Esophagus muscularis mucosa (tissue), 4 donors: ENCODE measurements at regions not wholly inside any gene's neighbourhood (a gene's known extent, or its start where the extent isn't known, plus 50 kb on each side); places are given as distances from the start of the nearest gene placed in this dataset.

Experiments used
- DNase-seq: peaks from one replicate; pipeline ENCODE4 v3.0.0-alpha.2; 2017; ENCODE audit errors: extremely low spot score
- H3K27ac ChIP-seq, 4 donors: fragments of 200-600 bp; sonication (generic); replicated peaks in 1 of 4; 1 replicate in 3 of 4; 2 replicates in 1 of 4; pipeline ENCODE4 v1.5.1; 2016 to 2019; ENCODE audit warnings: mild to moderate bottlenecking in 1 of 4
- H3K27me3 ChIP-seq, 4 donors: fragments of 200-600 bp; sonication (generic); one replicate each; pipeline versions ENCODE4 v1.5.1 to v1.6.0; 2016 to 2019
- H3K36me3 ChIP-seq, 4 donors: fragments of 200-600 bp; sonication (generic); one replicate each; pipeline ENCODE4 v1.5.1; 2016 to 2019
- H3K4me1 ChIP-seq, 4 donors: fragments of 200-600 bp; sonication (generic); one replicate each; pipeline ENCODE4 v1.5.1; 2016 to 2019
- H3K4me3 ChIP-seq, 4 donors: fragments of 200-600 bp; sonication (generic); 1 replicate in 2 of 4; 2 replicates in 2 of 4; pipeline ENCODE4 v1.5.1; 2016 to 2019; ENCODE audit warnings: mild to moderate bottlenecking in 4 of 4, moderate library complexity in 1 of 4
- H3K9me3 ChIP-seq, 4 donors: fragments of 200-600 bp; sonication (generic); 1 replicate in 3 of 4; 2 replicates in 1 of 4; pipeline ENCODE4 v1.5.1; 2016 to 2019
- EP300 ChIP-seq: sonication (generic); formaldehyde crosslinking; IDR thresholded peaks from one replicate; pipeline ENCODE4 v1.6.1; 2017; ENCODE audit warnings: antibody characterized with exemption
- POLR2A ChIP-seq: fragments of 450-650 bp; IDR thresholded peaks from one replicate; pipeline ENCODE4 v1.6.1; 2017; ENCODE audit warnings: antibody characterized with exemption, moderate library complexity, mild to moderate bottlenecking, low read depth
- POLR2AphosphoS5 ChIP-seq, 2 donors: sonication (generic); formaldehyde crosslinking; IDR thresholded peaks; one replicate each; pipeline ENCODE4 v1.6.1; 2017; ENCODE audit warnings: antibody characterized with exemption in 2 of 2
- WGBS: methylation state at CpG from one replicate; pipeline ENCODE4 v1.1.5; 2018; 5-methylcytosine and 5-hydroxymethylcytosine counted together
- intact Hi-C: fragments of 100-400 bp; cut with DNase I; formaldehyde crosslinking; loops from one replicate; pipeline ENCODE4 v1.15.1; 2023
- TF ChIP-seq, protein P1 (sequence below), 3 experiments: fragments of 200-600 bp in 2 of 3; fragments of 450-650 bp in 1 of 3; sonication (generic) in 2 of 3; IDR thresholded peaks; one replicate each; pipeline ENCODE4 v1.5.1; 2017 to 2019; ENCODE audit warnings: antibody characterized with exemption in 3 of 3, mild to moderate bottlenecking in 2 of 3, moderate library complexity in 1 of 3

DNA sequence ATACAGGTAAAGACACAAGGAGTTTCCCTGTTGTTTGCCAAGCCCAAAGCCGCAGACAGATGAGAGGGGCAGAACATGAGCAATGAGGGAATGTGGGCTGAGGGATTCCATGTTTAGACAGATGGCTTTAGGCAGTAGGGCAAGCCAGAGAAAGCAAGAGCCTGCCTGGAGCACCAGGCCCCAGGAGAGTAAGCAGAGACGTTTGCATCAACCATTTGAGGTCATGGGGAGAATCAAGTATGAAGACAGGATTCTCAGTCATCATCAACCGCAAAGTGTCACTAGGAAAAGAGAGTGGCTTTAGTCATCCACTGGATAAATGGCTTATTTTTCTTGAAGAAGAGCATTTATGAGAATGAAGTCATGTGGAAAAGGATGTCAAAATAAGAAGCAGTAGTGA, 184.7 kb downstream of the COG6 start:
- TF ChIP-seq EP300 (no peak), POLR2A (no peak), POLR2AphosphoS5 (IDR thresholded peaks at IDR 0.05) (no peak)
- TF ChIP-seq, protein P1, sequence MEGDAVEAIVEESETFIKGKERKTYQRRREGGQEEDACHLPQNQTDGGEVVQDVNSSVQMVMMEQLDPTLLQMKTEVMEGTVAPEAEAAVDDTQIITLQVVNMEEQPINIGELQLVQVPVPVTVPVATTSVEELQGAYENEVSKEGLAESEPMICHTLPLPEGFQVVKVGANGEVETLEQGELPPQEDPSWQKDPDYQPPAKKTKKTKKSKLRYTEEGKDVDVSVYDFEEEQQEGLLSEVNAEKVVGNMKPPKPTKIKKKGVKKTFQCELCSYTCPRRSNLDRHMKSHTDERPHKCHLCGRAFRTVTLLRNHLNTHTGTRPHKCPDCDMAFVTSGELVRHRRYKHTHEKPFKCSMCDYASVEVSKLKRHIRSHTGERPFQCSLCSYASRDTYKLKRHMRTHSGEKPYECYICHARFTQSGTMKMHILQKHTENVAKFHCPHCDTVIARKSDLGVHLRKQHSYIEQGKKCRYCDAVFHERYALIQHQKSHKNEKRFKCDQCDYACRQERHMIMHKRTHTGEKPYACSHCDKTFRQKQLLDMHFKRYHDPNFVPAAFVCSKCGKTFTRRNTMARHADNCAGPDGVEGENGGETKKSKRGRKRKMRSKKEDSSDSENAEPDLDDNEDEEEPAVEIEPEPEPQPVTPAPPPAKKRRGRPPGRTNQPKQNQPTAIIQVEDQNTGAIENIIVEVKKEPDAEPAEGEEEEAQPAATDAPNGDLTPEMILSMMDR (IDR thresholded peaks at IDR 0.05) = no peak
- Histone ChIP-seq H3K9me3 (no peaks in the 10 kb centered on the region), H3K27me3 (no peaks in the 10 kb centered on the region), H3K4me3 (no peak overlapping the region), H3K36me3 (no peaks in the 10 kb centered on the region), H3K4me1 (peaks cover 0 to 5% (median 0%) of the 10 kb centered on the region in 4 donors), H3K27ac (no peak overlapping the region)
- 82% methylated on average over 3 of the region's 3 CpGs for WGBS
- intact Hi-C loops = no loop called here
- peak; percentile 19 for DNase-seq

DNA sequence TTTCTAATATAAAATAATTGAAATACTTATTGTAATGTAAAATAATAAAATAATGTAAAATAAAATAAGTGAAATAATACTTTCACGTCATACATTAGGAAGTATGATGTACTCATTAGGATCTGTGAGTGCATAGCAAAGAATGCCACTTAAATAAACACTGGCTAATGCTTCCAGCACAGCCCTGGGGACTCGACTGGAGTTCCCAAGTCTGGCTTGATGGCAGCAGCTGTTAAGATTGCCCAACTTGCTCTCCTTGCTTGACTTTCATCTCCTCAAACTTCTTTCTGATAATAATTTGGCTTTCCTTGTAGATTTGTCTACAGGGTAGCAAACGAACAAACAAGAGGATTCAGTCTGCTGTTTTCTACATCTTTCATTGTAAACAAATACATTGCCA, 191.9 kb downstream of the COG6 start:
- intact Hi-C loops = no loop called here
- no peak for TF ChIP-seq EP300
- TF ChIP-seq, protein P1 (IDR thresholded peaks at IDR 0.05) = no peak
- no peak for TF ChIP-seq POLR2AphosphoS5 (IDR thresholded peaks at IDR 0.05)
- TF ChIP-seq POLR2A = no peak

DNA sequence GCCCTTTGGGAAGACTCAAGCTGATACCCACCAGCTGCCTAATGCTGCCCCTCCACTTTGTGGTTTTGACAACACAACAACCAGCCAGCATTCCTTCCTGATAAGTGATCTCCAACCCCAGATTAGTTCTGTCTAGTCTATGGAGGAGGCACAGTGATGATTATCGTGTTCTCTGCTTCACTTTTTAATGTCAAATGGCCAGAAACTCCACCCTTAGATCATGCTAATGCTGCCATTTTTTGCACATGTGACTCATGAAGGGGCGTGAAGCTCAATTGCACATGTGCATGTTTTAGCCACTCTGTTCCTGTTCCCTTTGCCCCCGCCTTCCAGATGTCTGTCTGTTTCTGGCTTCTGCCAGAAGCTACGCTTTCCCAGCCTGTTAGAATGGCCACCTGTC, 199.8 kb downstream of the COG6 start:
- Histone ChIP-seq H3K27ac (no peak overlapping the region), H3K4me1 (no peaks in the 10 kb centered on the region), H3K9me3 (peaks cover 0 to 12% (median 6%) of the 10 kb centered on the region in 4 donors), H3K4me3 (no peak overlapping the region), H3K27me3 (no peaks in the 10 kb centered on the region), H3K36me3 (no peaks in the 10 kb centered on the region)
- 65% methylated on average over 4 of the region's 4 CpGs for WGBS
- TF ChIP-seq, protein P1 (IDR thresholded peaks at IDR 0.05) = no peak
- no peak for TF ChIP-seq EP300
- no peak for TF ChIP-seq POLR2AphosphoS5 (IDR thresholded peaks at IDR 0.05)
- no peak for TF ChIP-seq POLR2A
- intact Hi-C loops = no loop called here
- no peak for DNase-seq

More for the DNA sequence above, 191.9 kb downstream of the COG6 start:
- Histone ChIP-seq H3K36me3 (no peaks in the 10 kb centered on the region), H3K27me3 (no peaks in the 10 kb centered on the region), H3K4me3 (no peak overlapping the region), H3K4me1 (peaks cover 0 to 3% (median 0%) of the 10 kb centered on the region in 4 donors), H3K9me3 (peaks cover 0 to under 1% (median 0%) of the 10 kb centered on the region in 4 donors), H3K27ac (no peak overlapping the region)
- DNase-seq = no peak
- WGBS = 73% methylated on average over 3 of the region's 3 CpGs

DNA sequence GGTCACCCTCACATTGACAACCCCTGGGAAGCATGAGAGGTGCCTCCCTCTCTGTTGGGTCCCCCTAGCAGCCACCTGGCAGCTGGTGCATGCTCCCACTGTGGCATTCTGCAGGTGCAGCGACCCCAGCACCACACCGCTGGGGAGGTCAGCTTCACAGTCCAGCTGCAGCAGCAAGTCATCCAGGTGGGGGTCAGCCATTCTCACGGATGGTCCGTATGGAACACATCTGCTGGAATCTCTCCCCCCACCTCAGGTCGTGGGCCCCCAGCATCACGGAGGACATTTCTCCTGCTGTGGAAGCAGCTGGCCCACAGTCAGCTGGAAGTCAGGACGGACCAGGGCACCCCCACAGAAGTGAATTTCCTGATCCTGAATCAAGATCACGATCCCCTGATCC, 201.3 kb downstream of the COG6 start:
- Histone ChIP-seq H3K27me3 (no peaks in the 10 kb centered on the region), H3K36me3 (no peaks in the 10 kb centered on the region), H3K4me3 (no peak overlapping the region), H3K27ac (no peak overlapping the region), H3K4me1 (no peaks in the 10 kb centered on the region), H3K9me3 (peaks cover 0 to 12% (median 6%) of the 10 kb centered on the region in 4 donors)
- WGBS = 68% methylated on average over 3 of the region's 8 CpGs
- DNase-seq = no peak
- intact Hi-C loops = no loop called here
- TF ChIP-seq POLR2A (no peak), POLR2AphosphoS5 (IDR thresholded peaks at IDR 0.05) (no peak), EP300 (no peak)
- TF ChIP-seq, protein P1 (IDR thresholded peaks at IDR 0.05) = no peak

DNA sequence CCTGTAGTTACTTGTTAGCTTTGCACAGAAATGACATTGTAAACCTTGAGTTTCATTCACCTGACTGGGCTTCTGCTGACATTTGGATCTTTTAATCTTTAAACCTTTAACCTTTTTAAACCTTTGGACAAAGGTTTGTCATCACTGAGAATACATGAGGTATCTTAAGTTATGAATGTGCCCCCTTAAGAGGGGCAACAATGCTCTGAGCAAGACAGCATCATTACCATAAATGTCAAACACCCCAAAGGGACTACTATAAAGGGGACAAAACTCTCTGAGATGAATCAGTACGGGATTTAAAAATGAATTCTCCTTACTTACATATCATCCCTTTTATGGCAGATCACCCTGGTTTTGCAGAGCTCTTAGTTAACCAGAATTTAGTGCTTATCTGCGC, 203.3 kb downstream of the COG6 start:
- intact Hi-C loops = no loop called here
- peaks cover 0 to 2% (median 0%) of the 10 kb centered on the region in 4 donors for H3K9me3 ChIP-seq

More for the DNA sequence above, 203.3 kb downstream of the COG6 start:
- Histone ChIP-seq H3K4me1 (no peaks in the 10 kb centered on the region), H3K27ac (no peak overlapping the region), H3K4me3 (no peak overlapping the region), H3K36me3 (no peaks in the 10 kb centered on the region), H3K27me3 (no peaks in the 10 kb centered on the region)
- TF ChIP-seq POLR2AphosphoS5 (IDR thresholded peaks at IDR 0.05) (no peak), POLR2A (no peak), EP300 (no peak)
- TF ChIP-seq, protein P1 (IDR thresholded peaks at IDR 0.05) = no peak
- WGBS = 92% methylated on average over 2 of the region's 2 CpGs
- DNase-seq = no peak
